Keratinocyte (primary cell): ENCODE measurements at regions not wholly inside any gene's neighbourhood (a gene's known extent, or its start where the extent isn't known, plus 50 kb on each side); places are given as distances from the start of the nearest gene placed in this dataset.
"Not testable (repeated sequence)": the region's sequence is repeated elsewhere in the genome, so short reads cannot be mapped to it uniquely, and the experiment has no call there.

Source experiments
- DNase-seq: peaks from one replicate; pipeline ENCODE4 v3.0.0-alpha.2; 2011; ENCODE audit warnings: low read depth, missing footprints, low spot score
- FAIRE-seq: peaks from 2 replicates; lab custom pipeline; 2011; peaks lifted over from hg19 to GRCh38; lab: Jason Lieb, UNC
- H2AFZ ChIP-seq: 2 replicates; pipeline ENCODE4 v1.6.0; 2012; ENCODE audit warnings: low read length, control low read depth, inconsistent platforms; ENCODE audit not compliant: control insufficient read depth
- H3K27ac ChIP-seq: 2 replicates; pipeline ENCODE4 v1.5.1; 2011; ENCODE audit warnings: low read length; ENCODE audit not compliant: control insufficient read depth, insufficient read depth
- H3K27me3 ChIP-seq: 3 replicates; pipeline ENCODE4 v1.6.0; 2011; ENCODE audit warnings: low read length; ENCODE audit not compliant: control insufficient read depth, insufficient read depth; ENCODE audit errors: extremely low read depth
- H3K36me3 ChIP-seq, 2 experiments: 2 replicates in 1 of 2; 3 replicates in 1 of 2; pipeline ENCODE4 v1.5.1; 2011; ENCODE audit warnings: low read length in 2 of 2, mild to moderate bottlenecking in 1 of 2; ENCODE audit not compliant: control insufficient read depth in 2 of 2, insufficient read depth in 2 of 2; ENCODE audit errors: extremely low read depth in 1 of 2
- H3K4me1 ChIP-seq: 3 replicates; pipeline ENCODE4 v1.5.1; 2011; ENCODE audit warnings: low read length; ENCODE audit not compliant: control insufficient read depth, insufficient read depth; ENCODE audit errors: extremely low read depth
- H3K4me2 ChIP-seq: 3 replicates; pipeline ENCODE4 v1.6.0; 2011; ENCODE audit warnings: low read depth, low read length; ENCODE audit not compliant: control insufficient read depth, insufficient read depth; ENCODE audit errors: extremely low read depth
- H3K4me3 ChIP-seq, 3 experiments: fragments of 200-600 bp in 1 of 3; sonication (generic) in 1 of 3; 2 replicates in 2 of 3; 3 replicates in 1 of 3; pipeline ENCODE4 v1.5.1; 2011 to 2016; ENCODE audit warnings: low read length in 3 of 3, mild to moderate bottlenecking in 3 of 3, control low read depth in 2 of 3, inconsistent platforms in 1 of 3, low read depth in 1 of 3, mixed read lengths in 1 of 3, mixed run types in 1 of 3, moderate library complexity in 1 of 3; ENCODE audit not compliant: control insufficient read depth in 2 of 3, insufficient read depth in 2 of 3; ENCODE audit errors: extremely low read depth in 1 of 3
- H3K79me2 ChIP-seq: 2 replicates; pipeline ENCODE4 v1.6.0; 2012; ENCODE audit warnings: low read length; ENCODE audit not compliant: control insufficient read depth, insufficient read depth
- H3K9ac ChIP-seq: 3 replicates; pipeline ENCODE4 v1.6.0; 2011; ENCODE audit warnings: low read length; ENCODE audit not compliant: control insufficient read depth, insufficient read depth; ENCODE audit errors: extremely low read depth
- H3K9me1 ChIP-seq: 3 replicates; pipeline ENCODE4 v1.6.0; 2011; ENCODE audit warnings: low read length; ENCODE audit not compliant: control insufficient read depth, insufficient read depth; ENCODE audit errors: extremely low read depth
- H3K9me3 ChIP-seq: 2 replicates; pipeline ENCODE4 v1.5.1; 2012; ENCODE audit warnings: low read depth, low read length; ENCODE audit not compliant: control insufficient read depth
- H4K20me1 ChIP-seq: 3 replicates; pipeline ENCODE4 v1.6.0; 2011; ENCODE audit warnings: low read length; ENCODE audit not compliant: control insufficient read depth, insufficient read depth; ENCODE audit errors: extremely low read depth
- EZH2 ChIP-seq: IDR thresholded peaks from one replicate; pipeline ENCODE4 v1.6.1; 2012; ENCODE audit warnings: inconsistent platforms, mild to moderate bottlenecking, low read length, moderate library complexity
- dilution Hi-C: fragments of 300-500 bp; cut with MboI; formaldehyde crosslinking; loops from one replicate; pipeline ENCODE4 v1.7.0; 2020; ENCODE audit warnings: low sequenced_read_pairs; ENCODE audit not compliant: extremely low pct_ligation_motif_present
- TF ChIP-seq, protein P1 (sequence below), 3 experiments: IDR thresholded peaks in 1 of 3; conservative IDR thresholded peaks in 1 of 3; optimal IDR thresholded peaks in 1 of 3; 2 replicates in 2 of 3; 3 replicates in 1 of 3; pipeline versions ENCODE3 to v1.5.1; 2011; ENCODE audit warnings: low read length in 3 of 3, mild to moderate bottlenecking in 3 of 3, moderate library complexity in 2 of 3, control low read depth in 1 of 3, inconsistent platforms in 1 of 3; ENCODE audit not compliant: insufficient read depth in 2 of 3; ENCODE audit errors: extremely low read depth in 1 of 3

DNA sequence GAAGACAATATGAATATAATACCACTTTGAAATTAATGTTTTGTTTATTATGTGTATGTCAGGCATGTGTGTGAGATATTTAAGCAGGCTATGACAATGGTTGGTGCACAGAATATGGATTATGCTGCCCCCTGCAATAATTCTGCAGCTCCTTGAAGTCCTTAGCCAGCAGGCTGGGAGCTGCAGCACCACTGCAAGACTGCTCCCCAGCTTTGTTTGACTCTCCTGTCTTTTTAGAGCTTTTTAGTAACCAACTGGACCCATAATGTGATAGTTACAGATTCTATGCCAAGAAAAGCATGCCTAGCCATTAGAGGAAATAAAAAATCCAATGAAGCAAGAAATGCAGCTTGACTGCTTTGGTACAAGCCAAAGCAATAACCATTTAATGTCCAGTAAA, 535.1 kb downstream of the TMEM135 start:
- no peak overlapping the region for H3K4me3 ChIP-seq
- dilution Hi-C loops = no loop called here
- no peak for DNase-seq
- H2AFZ ChIP-seq = no peak overlapping the region
- H3K79me2 ChIP-seq = no peaks in the 10 kb centered on the region
- no peak overlapping the region for H3K9ac ChIP-seq
- no peak for FAIRE-seq
- H3K9me1 ChIP-seq = no peaks in the 10 kb centered on the region
- TF ChIP-seq, protein P1, sequence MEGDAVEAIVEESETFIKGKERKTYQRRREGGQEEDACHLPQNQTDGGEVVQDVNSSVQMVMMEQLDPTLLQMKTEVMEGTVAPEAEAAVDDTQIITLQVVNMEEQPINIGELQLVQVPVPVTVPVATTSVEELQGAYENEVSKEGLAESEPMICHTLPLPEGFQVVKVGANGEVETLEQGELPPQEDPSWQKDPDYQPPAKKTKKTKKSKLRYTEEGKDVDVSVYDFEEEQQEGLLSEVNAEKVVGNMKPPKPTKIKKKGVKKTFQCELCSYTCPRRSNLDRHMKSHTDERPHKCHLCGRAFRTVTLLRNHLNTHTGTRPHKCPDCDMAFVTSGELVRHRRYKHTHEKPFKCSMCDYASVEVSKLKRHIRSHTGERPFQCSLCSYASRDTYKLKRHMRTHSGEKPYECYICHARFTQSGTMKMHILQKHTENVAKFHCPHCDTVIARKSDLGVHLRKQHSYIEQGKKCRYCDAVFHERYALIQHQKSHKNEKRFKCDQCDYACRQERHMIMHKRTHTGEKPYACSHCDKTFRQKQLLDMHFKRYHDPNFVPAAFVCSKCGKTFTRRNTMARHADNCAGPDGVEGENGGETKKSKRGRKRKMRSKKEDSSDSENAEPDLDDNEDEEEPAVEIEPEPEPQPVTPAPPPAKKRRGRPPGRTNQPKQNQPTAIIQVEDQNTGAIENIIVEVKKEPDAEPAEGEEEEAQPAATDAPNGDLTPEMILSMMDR (optimal IDR thresholded peaks at IDR 0.05 in 1 of 3, IDR thresholded peaks at IDR 0.05 in 1 of 3, conservative IDR thresholded peaks at IDR 0.05 in 1 of 3; ENCODE audit: extremely low read depth in 1 of 3, insufficient read depth in 2 of 3, low read length in 3 of 3) = no peak
- TF ChIP-seq EZH2 = no peak
- H3K36me3 ChIP-seq = no peaks in the 10 kb centered on the region
- H3K4me1 ChIP-seq = no peaks in the 10 kb centered on the region
- no peaks in the 10 kb centered on the region for H4K20me1 ChIP-seq
- no peak overlapping the region for H3K4me2 ChIP-seq
- no peaks in the 10 kb centered on the region for H3K27me3 ChIP-seq
- no peak overlapping the region for H3K27ac ChIP-seq
- no peaks in the 10 kb centered on the region for H3K9me3 ChIP-seq

DNA sequence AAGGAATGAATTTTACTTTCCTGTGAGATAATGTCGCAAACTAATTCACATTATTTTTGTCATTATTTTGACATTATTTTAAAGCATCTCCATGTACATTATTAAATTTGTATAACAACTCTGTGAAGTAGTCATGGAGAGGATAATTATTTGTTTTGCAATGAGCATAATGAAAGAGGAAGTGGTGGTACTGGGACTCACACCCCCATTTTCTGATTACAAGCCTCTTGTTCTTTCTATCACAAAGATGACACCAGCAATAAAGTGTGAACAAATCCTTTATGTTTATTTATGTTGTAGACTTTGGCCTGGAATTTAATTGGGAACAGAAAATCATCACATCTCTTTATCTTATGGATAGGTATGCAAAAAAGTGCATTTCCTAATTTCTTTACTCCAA, 522.6 kb downstream of the TMEM135 start:
- no peak overlapping the region for H2AFZ ChIP-seq
- no peaks in the 10 kb centered on the region for H3K79me2 ChIP-seq
- H3K9ac ChIP-seq = no peak overlapping the region
- TF ChIP-seq, protein P1 (optimal IDR thresholded peaks at IDR 0.05 in 1 of 3, IDR thresholded peaks at IDR 0.05 in 1 of 3, conservative IDR thresholded peaks at IDR 0.05 in 1 of 3; ENCODE audit: extremely low read depth in 1 of 3, insufficient read depth in 2 of 3, low read length in 3 of 3) = no peak
- no peak for TF ChIP-seq EZH2
- dilution Hi-C loops = no loop called here
- H3K4me1 ChIP-seq = no peaks in the 10 kb centered on the region
- DNase-seq (no peak), FAIRE-seq (no peak)
- H3K9me3 ChIP-seq = no peaks in the 10 kb centered on the region
- no peaks in the 10 kb centered on the region for H3K36me3 ChIP-seq
- H4K20me1 ChIP-seq = no peaks in the 10 kb centered on the region
- no peak overlapping the region for H3K27ac ChIP-seq
- no peak overlapping the region for H3K4me3 ChIP-seq
- H3K4me2 ChIP-seq = no peak overlapping the region
- H3K9me1 ChIP-seq = no peaks in the 10 kb centered on the region
- no peaks in the 10 kb centered on the region for H3K27me3 ChIP-seq

DNA sequence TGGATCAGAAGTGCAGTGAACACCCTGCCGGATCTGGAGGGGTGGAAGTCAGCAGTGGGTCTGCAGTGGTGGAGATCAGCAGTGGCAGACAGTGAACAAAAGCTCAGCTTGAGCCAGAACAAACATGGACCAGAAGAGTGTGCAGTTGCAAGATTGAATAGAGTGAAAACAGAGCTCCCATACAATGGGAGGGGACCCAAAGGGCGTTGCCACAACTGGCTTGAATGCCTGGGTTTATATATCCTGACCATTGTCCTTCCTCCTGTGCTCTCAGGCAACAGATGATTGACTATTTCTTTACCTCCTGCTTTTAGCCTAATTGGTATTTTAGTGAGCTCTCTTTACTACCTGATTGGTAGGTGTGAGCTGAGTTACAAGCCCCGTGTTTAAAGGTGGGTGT, 522.1 kb downstream of the TMEM135 start:
- H3K27ac ChIP-seq, H3K79me2 ChIP-seq, DNase-seq, H3K4me3 ChIP-seq, H4K20me1 ChIP-seq, FAIRE-seq, H3K4me1 ChIP-seq, H3K36me3 ChIP-seq, H3K9ac ChIP-seq, dilution Hi-C loops, H3K27me3 ChIP-seq, H3K9me1 ChIP-seq, H3K4me2 ChIP-seq, H3K9me3 ChIP-seq, H2AFZ ChIP-seq: not testable (repeated sequence)
